Neural cell (in vitro differentiated cells): ENCODE measurements at regions not wholly inside any gene's neighbourhood (a gene's known extent, or its start where the extent isn't known, plus 50 kb on each side); places are given as distances from the start of the nearest gene placed in this dataset.

Experiments
- EP300 ChIP-seq: fragments of 450-650 bp; conservative IDR thresholded peaks from 2 replicates; pipeline ENCODE4 v1.6.1; 2014; ENCODE audit warnings: antibody characterized with exemption, mild to moderate bottlenecking, moderate library complexity; ENCODE audit not compliant: poor library complexity, severe bottlenecking
- EZH2 ChIP-seq: fragments of 200-600, 300-800 bp; shearing (Covaris generic), sonication (generic); IDR thresholded peaks from 2 replicates; pipeline ENCODE4 v1.6.1; 2014; ENCODE audit warnings: antibody characterized with exemption, low read length, borderline replicate concordance, mild to moderate bottlenecking; ENCODE audit not compliant: insufficient read depth, poor library complexity, severe bottlenecking
- MXI1 ChIP-seq: fragments of 450-650 bp; conservative IDR thresholded peaks from 2 replicates; pipeline ENCODE4 v1.6.1; 2014; ENCODE audit warnings: antibody characterized with exemption, mild to moderate bottlenecking; ENCODE audit not compliant: poor library complexity, severe bottlenecking
- RAD21 ChIP-seq: fragments of 450-650 bp; conservative IDR thresholded peaks from 2 replicates; pipeline ENCODE4 v1.6.1; 2014; ENCODE audit warnings: antibody characterized with exemption, mild to moderate bottlenecking, moderate library complexity
- SMC3 ChIP-seq: fragments of 450-650 bp; conservative IDR thresholded peaks from 2 replicates; pipeline ENCODE4 v1.6.1; 2014; ENCODE audit warnings: antibody characterized with exemption, mild to moderate bottlenecking, moderate library complexity; ENCODE audit not compliant: poor library complexity
- TAF1 ChIP-seq: IDR thresholded peaks from 2 replicates; pipeline ENCODE4 v1.6.1; 2012; ENCODE audit warnings: low read depth
- TF ChIP-seq, protein P1 (sequence below): fragments of 450-650 bp; IDR thresholded peaks from 2 replicates; pipeline ENCODE4 v1.5.1; 2014; ENCODE audit warnings: antibody characterized with exemption, mild to moderate bottlenecking, moderate library complexity; ENCODE audit not compliant: poor library complexity, severe bottlenecking
- TF ChIP-seq, protein P2 (sequence below): IDR thresholded peaks from 2 replicates; pipeline ENCODE4 v1.6.1; 2012; ENCODE audit warnings: borderline replicate concordance

DNA sequence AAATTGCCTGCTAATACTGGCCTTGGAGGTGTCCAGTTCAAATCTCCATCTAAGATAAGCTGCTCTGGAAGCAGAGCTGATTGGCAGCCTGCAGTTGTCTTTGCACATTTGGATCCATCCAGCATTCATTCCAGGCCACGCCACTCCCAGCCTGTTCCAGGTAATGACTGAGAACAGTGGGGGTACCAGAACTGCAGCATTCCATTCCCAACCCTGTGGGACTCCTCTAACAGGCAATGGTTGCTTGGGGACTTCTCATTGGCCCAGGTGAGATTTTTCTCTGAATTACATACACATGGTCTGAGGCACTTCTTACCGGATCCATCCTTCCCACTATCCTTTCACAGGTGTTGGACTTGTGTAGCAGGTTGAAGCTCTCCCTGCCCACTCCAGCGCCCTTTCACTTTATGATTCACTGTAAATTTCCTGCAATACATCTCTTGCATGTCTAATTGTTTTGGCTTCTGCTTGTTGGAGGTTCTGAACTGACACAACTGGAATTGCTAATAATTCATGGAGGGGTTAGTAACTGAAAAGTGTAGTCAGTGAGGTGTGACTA lies 206.1 kb upstream of the ZFHX3 start:
- TF ChIP-seq, protein P1, sequence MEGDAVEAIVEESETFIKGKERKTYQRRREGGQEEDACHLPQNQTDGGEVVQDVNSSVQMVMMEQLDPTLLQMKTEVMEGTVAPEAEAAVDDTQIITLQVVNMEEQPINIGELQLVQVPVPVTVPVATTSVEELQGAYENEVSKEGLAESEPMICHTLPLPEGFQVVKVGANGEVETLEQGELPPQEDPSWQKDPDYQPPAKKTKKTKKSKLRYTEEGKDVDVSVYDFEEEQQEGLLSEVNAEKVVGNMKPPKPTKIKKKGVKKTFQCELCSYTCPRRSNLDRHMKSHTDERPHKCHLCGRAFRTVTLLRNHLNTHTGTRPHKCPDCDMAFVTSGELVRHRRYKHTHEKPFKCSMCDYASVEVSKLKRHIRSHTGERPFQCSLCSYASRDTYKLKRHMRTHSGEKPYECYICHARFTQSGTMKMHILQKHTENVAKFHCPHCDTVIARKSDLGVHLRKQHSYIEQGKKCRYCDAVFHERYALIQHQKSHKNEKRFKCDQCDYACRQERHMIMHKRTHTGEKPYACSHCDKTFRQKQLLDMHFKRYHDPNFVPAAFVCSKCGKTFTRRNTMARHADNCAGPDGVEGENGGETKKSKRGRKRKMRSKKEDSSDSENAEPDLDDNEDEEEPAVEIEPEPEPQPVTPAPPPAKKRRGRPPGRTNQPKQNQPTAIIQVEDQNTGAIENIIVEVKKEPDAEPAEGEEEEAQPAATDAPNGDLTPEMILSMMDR = no peak
- TF ChIP-seq RAD21 = no peak
- TF ChIP-seq EZH2 = no peak
- TF ChIP-seq EP300 = no peak
- TF ChIP-seq SMC3 = no peak
- TF ChIP-seq, protein P2, sequence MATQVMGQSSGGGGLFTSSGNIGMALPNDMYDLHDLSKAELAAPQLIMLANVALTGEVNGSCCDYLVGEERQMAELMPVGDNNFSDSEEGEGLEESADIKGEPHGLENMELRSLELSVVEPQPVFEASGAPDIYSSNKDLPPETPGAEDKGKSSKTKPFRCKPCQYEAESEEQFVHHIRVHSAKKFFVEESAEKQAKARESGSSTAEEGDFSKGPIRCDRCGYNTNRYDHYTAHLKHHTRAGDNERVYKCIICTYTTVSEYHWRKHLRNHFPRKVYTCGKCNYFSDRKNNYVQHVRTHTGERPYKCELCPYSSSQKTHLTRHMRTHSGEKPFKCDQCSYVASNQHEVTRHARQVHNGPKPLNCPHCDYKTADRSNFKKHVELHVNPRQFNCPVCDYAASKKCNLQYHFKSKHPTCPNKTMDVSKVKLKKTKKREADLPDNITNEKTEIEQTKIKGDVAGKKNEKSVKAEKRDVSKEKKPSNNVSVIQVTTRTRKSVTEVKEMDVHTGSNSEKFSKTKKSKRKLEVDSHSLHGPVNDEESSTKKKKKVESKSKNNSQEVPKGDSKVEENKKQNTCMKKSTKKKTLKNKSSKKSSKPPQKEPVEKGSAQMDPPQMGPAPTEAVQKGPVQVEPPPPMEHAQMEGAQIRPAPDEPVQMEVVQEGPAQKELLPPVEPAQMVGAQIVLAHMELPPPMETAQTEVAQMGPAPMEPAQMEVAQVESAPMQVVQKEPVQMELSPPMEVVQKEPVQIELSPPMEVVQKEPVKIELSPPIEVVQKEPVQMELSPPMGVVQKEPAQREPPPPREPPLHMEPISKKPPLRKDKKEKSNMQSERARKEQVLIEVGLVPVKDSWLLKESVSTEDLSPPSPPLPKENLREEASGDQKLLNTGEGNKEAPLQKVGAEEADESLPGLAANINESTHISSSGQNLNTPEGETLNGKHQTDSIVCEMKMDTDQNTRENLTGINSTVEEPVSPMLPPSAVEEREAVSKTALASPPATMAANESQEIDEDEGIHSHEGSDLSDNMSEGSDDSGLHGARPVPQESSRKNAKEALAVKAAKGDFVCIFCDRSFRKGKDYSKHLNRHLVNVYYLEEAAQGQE = no peak
- TF ChIP-seq MXI1 = no peak
- TF ChIP-seq TAF1 = no peak
